NB4 (cell line): ENCODE measurements at regions not wholly inside any gene's neighbourhood (a gene's known extent, or its start where the extent isn't known, plus 50 kb on each side); places are given as distances from the start of the nearest gene placed in this dataset.

Experiments
- DNase-seq: peaks from one replicate; pipeline ENCODE4 v3.0.0; 2010; ENCODE audit warnings: low read depth
- H3K4me3 ChIP-seq: one replicate; pipeline ENCODE4 v1.5.1; 2011; ENCODE audit warnings: mild to moderate bottlenecking, low read depth, low read length, moderate library complexity
- MYC ChIP-seq: IDR thresholded peaks from 2 replicates; pipeline ENCODE4 v1.6.1; 2011; ENCODE audit warnings: low read depth, low read length
- POLR2A ChIP-seq: IDR thresholded peaks from 2 replicates; pipeline ENCODE4 v1.6.1; 2011; ENCODE audit warnings: mild to moderate bottlenecking; ENCODE audit not compliant: insufficient read length; ENCODE audit errors: extremely low read depth
- TF ChIP-seq, protein P1 (sequence below): IDR thresholded peaks from 2 replicates; pipeline ENCODE4 v1.6.1; 2011; ENCODE audit warnings: low read depth, low read length
- TF ChIP-seq, protein P2 (sequence below): IDR thresholded peaks from one replicate; pipeline ENCODE4 v1.5.1; 2012; ENCODE audit warnings: low read depth, low read length

DNA sequence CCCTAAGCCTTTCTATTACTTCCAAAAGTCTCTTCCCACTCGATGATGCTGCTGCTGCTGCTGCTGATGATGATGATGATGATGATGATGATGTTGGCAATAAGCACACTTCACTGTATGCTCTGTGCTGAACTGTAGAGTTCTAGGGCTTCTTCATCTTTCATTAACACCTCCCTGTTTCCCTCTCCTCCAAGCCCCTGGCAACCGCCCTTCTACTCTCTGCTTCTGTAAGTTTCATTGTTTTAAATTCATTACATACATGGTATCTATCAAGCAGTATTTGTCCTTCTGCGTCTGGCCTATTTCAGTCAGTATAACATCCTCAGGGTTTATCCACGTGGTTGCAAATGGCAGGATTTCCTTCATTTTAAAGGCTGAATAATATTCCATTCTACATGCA is 100.2 kb downstream of the THBS2 start:
- H3K4me3 ChIP-seq: no peak overlapping the region
- DNase-seq: no peak
- TF ChIP-seq, protein P1, sequence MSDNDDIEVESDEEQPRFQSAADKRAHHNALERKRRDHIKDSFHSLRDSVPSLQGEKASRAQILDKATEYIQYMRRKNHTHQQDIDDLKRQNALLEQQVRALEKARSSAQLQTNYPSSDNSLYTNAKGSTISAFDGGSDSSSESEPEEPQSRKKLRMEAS: no peak
- TF ChIP-seq MYC (no peak), POLR2A (no peak)
- TF ChIP-seq, protein P2, sequence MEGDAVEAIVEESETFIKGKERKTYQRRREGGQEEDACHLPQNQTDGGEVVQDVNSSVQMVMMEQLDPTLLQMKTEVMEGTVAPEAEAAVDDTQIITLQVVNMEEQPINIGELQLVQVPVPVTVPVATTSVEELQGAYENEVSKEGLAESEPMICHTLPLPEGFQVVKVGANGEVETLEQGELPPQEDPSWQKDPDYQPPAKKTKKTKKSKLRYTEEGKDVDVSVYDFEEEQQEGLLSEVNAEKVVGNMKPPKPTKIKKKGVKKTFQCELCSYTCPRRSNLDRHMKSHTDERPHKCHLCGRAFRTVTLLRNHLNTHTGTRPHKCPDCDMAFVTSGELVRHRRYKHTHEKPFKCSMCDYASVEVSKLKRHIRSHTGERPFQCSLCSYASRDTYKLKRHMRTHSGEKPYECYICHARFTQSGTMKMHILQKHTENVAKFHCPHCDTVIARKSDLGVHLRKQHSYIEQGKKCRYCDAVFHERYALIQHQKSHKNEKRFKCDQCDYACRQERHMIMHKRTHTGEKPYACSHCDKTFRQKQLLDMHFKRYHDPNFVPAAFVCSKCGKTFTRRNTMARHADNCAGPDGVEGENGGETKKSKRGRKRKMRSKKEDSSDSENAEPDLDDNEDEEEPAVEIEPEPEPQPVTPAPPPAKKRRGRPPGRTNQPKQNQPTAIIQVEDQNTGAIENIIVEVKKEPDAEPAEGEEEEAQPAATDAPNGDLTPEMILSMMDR: no peak

DNA sequence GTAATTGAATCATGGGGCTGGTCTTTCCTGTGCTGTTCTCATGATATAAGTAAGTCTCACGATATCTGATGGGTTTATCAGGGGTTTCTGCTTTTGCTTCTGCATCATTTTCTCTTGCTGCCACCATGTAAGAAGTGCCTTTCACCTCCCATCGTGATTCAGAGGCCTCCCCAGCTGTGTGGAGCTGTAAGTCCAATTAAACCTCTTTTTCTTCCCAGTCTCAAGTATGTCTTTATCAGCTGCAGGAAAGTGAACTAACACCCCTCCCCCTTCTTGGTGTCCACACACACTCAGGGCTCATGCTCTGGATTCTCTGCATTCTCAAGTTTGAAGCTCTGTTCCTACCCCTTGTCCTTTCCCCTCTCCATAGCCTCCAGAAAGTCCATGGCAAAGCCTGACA is 107.1 kb downstream of the THBS2 start:
- DNase-seq: no peak
- H3K4me3 ChIP-seq: no peak overlapping the region
- no peak for TF ChIP-seq POLR2A
- TF ChIP-seq, protein P1: no peak
- TF ChIP-seq, protein P2: no peak
- no peak for TF ChIP-seq MYC

DNA sequence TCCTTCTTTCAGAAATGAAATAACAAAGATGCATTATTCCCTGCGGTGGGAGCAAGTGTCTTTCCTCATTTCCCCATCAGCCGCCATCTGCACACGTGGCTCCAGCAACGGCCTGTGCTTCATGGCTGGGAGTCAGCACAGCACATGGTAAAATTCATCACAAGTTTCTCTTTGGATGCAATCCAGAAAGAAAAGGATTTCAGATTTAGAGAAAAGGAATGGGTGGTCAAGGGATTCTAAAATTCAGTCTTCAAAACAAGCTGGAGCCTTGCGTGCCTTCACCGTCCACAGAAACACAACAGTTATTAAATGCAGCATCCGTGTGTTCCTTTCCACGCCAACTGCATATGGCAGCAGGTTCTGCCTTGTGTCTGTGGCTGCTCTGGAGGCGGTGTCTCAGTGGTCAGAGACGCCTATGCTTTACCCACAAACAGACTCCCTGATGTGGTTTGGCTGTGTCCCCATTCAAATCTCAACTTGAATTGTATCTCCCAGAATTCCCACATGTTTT is 107.6 kb downstream of the THBS2 start:
- H3K4me3 ChIP-seq: no peak overlapping the region
- TF ChIP-seq, protein P1: no peak
- TF ChIP-seq MYC: no peak
- no peak for TF ChIP-seq POLR2A
- TF ChIP-seq, protein P2: no peak
- DNase-seq: no peak

DNA sequence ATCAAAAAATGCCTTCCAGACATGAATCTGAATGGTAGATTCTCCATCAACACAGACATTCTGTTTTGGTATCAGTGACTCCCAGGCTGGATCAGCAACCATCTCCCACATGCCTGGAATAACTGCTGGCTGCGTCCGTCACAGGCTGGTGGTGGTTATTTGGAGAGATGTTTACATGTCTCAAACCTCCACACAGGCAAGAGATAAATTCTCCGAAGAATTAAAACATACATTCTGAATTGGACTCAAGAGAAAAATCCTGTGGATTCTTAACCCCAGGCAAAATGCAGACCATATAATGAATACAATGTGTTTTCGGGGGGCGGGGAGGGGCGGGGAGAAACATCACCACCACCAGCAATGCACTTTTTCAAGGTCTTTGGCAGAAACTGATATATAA is 108.2 kb downstream of the THBS2 start:
- no peak overlapping the region for H3K4me3 ChIP-seq
- TF ChIP-seq, protein P2: no peak
- TF ChIP-seq, protein P1: no peak
- no peak for TF ChIP-seq MYC
- TF ChIP-seq POLR2A: no peak
- no peak for DNase-seq

DNA sequence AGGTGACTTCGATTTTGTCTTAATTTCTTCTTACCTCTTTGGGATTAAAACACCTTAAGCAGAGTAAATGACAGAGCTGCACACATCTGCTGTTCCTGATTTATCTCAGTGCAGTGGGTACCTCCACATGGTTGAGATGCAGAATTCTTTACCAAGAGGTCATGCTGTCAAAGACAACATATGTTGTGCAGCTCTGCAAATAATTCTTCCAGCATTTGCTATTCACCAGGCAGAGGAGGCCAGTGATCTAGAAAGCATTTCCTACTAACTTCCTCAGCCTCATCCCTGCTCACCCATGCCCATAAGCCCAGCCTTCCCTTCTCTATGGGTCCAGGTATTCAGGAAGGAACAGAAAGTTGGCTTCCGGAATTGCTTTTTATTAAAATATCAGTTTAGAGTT is 109.3 kb downstream of the THBS2 start:
- TF ChIP-seq, protein P2: no peak
- TF ChIP-seq, protein P1: no peak
- TF ChIP-seq POLR2A (no peak), MYC (no peak)
- no peak for DNase-seq
- H3K4me3 ChIP-seq: no peak overlapping the region

DNA sequence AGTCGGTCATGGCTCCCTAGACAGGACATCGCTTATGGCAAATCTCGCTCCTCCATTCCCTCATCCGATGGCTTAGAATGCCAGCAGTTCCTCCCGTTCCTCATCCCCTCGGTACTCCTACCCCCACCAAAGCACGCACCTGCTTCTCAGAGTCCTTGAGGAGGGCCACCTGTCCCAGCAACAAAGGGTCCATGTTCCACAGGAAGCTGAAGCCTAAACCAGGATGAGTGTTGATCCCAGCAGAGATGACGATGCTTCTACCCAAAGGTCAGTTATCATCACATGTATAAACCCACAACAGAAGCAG is 111.2 kb downstream of the THBS2 start:
- H3K4me3 ChIP-seq: no peak overlapping the region
- TF ChIP-seq MYC: no peak
- TF ChIP-seq, protein P2: no peak
- TF ChIP-seq, protein P1: no peak
- no peak for TF ChIP-seq POLR2A
- DNase-seq: no peak
